H1 (cell line): ENCODE measurements at regions not wholly inside any gene's neighbourhood (a gene's known extent, or its start where the extent isn't known, plus 50 kb on each side); places are given as distances from the start of the nearest gene placed in this dataset.

Source experiments
- CHD7 ChIP-seq: fragments of 300-600 bp; sonication (generic); IDR thresholded peaks from 2 replicates; pipeline ENCODE4 v1.7.1; 2012; ENCODE audit warnings: low read length, moderate library complexity, mild to moderate bottlenecking, inconsistent platforms; ENCODE audit not compliant: insufficient replicate concordance
- KDM1A ChIP-seq: fragments of 200-600, 300-600 bp; sonication (generic); IDR thresholded peaks from 2 replicates; pipeline ENCODE4 v1.7.1; 2016; ENCODE audit warnings: mild to moderate bottlenecking, low read length, borderline replicate concordance

GRCh38 chr18:27608174-27608573 lies 423.1 kb upstream of the CHST9 start (continued):
- no peak for TF ChIP-seq CHD7
- no peak for TF ChIP-seq KDM1A
